ENCODE measurements at regions not wholly inside any gene's neighbourhood (a gene's known extent, or its start where the extent isn't known, plus 50 kb on each side); places are given as distances from the start of the nearest gene placed in this dataset.
"Not testable (repeated sequence)": the region's sequence is repeated elsewhere in the genome, so short reads cannot be mapped to it uniquely, and the experiment has no call there.

GRCh38 chr2:226467221-226467620 lies 332.4 kb downstream of the IRS1 start:
- no peak for DNase-seq

GRCh38 chr2:226466589-226466988 lies 333.0 kb downstream of the IRS1 start:
- no peak for DNase-seq

GRCh38 chr2:226466124-226466523 lies 333.5 kb downstream of the IRS1 start:
- DNase-seq: no peak

- DNase-seq: no peak
These were observed 335.2 kb downstream of the IRS1 start for GRCh38 chr2:226464380-226464779.

GRCh38 chr2:226463154-226463553 lies 336.5 kb downstream of the IRS1 start:
- no peak for DNase-seq

- DNase-seq: no peak
These were observed 337.6 kb downstream of the IRS1 start for GRCh38 chr2:226461981-226462380.

GRCh38 chr2:226456144-226456543 lies 343.5 kb downstream of the IRS1 start:
- DNase-seq: not testable (repeated sequence)

GRCh38 chr2:226452768-226453167 lies 346.9 kb downstream of the IRS1 start:
- no peak for DNase-seq

- no peak for DNase-seq
These were observed 348.1 kb downstream of the IRS1 start for GRCh38 chr2:226451486-226451885.

- DNase-seq: no peak
These were observed 349.5 kb downstream of the IRS1 start for GRCh38 chr2:226450141-226450540.

GRCh38 chr2:226447338-226448300 lies 352.0 kb downstream of the IRS1 start:
- DNase-seq: no peak

GRCh38 chr2:226446406-226447001 lies 353.1 kb downstream of the IRS1 start:
- no peak for DNase-seq

GRCh38 chr2:226445216-226445861 lies 354.3 kb downstream of the IRS1 start:
- DNase-seq: no peak

- DNase-seq: no peak
These were observed 356.5 kb downstream of the IRS1 start for GRCh38 chr2:226443112-226443511.

- DNase-seq: no peak
These were observed 359.3 kb downstream of the IRS1 start for GRCh38 chr2:226440127-226440918.

- DNase-seq: no peak
These were observed 360.3 kb downstream of the IRS1 start for GRCh38 chr2:226439337-226439736.

- DNase-seq: no peak
These were observed 364.5 kb downstream of the IRS1 start for GRCh38 chr2:226435146-226435545.

GRCh38 chr2:226434702-226435101 lies 364.9 kb downstream of the IRS1 start:
- DNase-seq: no peak

- DNase-seq: no peak
These were observed 368.2 kb downstream of the IRS1 start for GRCh38 chr2:226431288-226431948.

- no peak for DNase-seq
These were observed 370.1 kb downstream of the IRS1 start for GRCh38 chr2:226429476-226429875.

GRCh38 chr2:226427538-226428307 lies 371.9 kb downstream of the IRS1 start:
- DNase-seq: no peak

Measured in stimulated activated CD4-positive, alpha-beta T cell treated with anti-CD3 and anti-CD28 coated beads, Interleukin-12 subunit alpha, Interleukin-12 subunit beta, amount 100 ng/mL, for 4 hours (primary cell).